Right lobe of liver (tissue), 6 donors: ENCODE measurements at regions not wholly inside any gene's neighbourhood (a gene's known extent, or its start where the extent isn't known, plus 50 kb on each side); places are given as distances from the start of the nearest gene placed in this dataset.

Experiments used
- ATAC-seq, 4 donors: fragments of 200-7000 bp; cut with Tn5 transposase; one replicate each; pipeline ENCODE4 v1.9.1; 2020; ENCODE audit warnings: mild to moderate bottlenecking in 4 of 4, moderate library complexity in 4 of 4
- DNase-seq, 3 donors: peaks; one replicate each; pipeline ENCODE4 v3.0.0-alpha.2; 2020
- H3K27ac ChIP-seq, 3 donors: fragments of 200-600 bp; one replicate each; pipeline ENCODE4 v1.8.0; 2022
- H3K27me3 ChIP-seq, 2 donors: fragments of 200-600 bp; one replicate each; pipeline ENCODE4 v1.8.0; 2022
- H3K36me3 ChIP-seq, 4 donors: fragments of 200-600 bp; sonication (generic) in 1 of 4; one replicate each; pipeline versions ENCODE4 v1.5.1 to v1.8.0; 2017 to 2022; ENCODE audit warnings: control low read depth in 1 of 4
- H3K4me1 ChIP-seq, 4 donors: fragments of 200-600 bp; sonication (generic) in 1 of 4; one replicate each; pipeline versions ENCODE4 v1.5.1 to v1.8.0; 2017 to 2022; ENCODE audit warnings: control low read depth in 1 of 4
- H3K4me3 ChIP-seq, 3 donors: fragments of 200-600 bp; one replicate each; pipeline ENCODE4 v1.8.0; 2022
- H3K9me3 ChIP-seq, 4 donors: fragments of 200-600 bp; sonication (generic) in 1 of 4; one replicate each; pipeline versions ENCODE4 v1.5.1 to v1.8.0; 2017 to 2022; ENCODE audit warnings: control low read depth in 1 of 4
- CTCF ChIP-seq, 4 donors: fragments of 200-600 bp in 3 of 4; fragments of 450-650 bp in 1 of 4; IDR thresholded peaks; one replicate each; pipeline versions ENCODE4 v1.5.1 to v1.8.0; 2016 to 2022; ENCODE audit warnings: antibody characterized with exemption in 4 of 4, mild to moderate bottlenecking in 2 of 4
- POLR2A ChIP-seq: fragments of 450-650 bp; IDR thresholded peaks from one replicate; pipeline ENCODE4 v1.6.1; 2017; ENCODE audit warnings: antibody characterized with exemption, mild to moderate bottlenecking
- WGBS: methylation state at CpG from one replicate; pipeline ENCODE4 v1.1.6; 2018; ENCODE audit warnings: low coverage, low lambda C conversion rate; ENCODE audit not compliant: insufficient coverage; ENCODE audit errors: missing lambda C conversion rate; 5-methylcytosine and 5-hydroxymethylcytosine counted together
- intact Hi-C, 2 donors: fragments of 100-400 bp; cut with DNase I; formaldehyde crosslinking; loops; one replicate each; pipeline versions ENCODE4 v1.11.2 to v1.14.1; 2022
- donor health status: DM: no; HTN: yes; CAD: no.
- donor health status: DM: no; HTN: no; CAD: no.
- donor health status: DM: no; HTN: no; CAD: no.
- donor health status: DM: no; HTN: yes; CAD: no.
- donor health status: DM: no; HTN: yes; CAD: no.

GRCh38 chr3:76815561-76815960 lies 224.3 kb upstream of the ROBO2 start:
- no peak for ATAC-seq
- TF ChIP-seq CTCF (IDR thresholded peaks at IDR 0.05) (no peak), POLR2A (no peak)

DNA sequence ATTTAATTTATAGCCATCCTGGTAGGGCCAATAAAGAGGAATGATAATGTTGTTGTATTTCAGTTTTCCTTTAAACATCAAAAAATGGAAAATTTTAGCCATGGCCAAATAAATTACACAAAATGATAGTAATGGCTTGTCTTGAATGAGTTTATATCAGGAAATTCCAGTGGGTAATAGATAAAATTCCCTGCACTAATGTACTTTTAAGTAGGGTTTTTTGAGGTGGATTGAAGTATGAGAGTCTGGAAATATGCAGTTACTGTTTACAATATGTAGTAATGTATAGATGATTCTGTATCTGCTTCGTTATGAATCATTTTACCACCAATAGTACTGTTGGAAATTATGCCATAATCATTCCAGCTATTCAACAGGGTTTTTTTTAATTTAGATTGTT lies 219.4 kb upstream of the ROBO2 start:
- no peaks in the 10 kb centered on the region for H3K9me3 ChIP-seq
- TF ChIP-seq POLR2A: no peak
- no peak for TF ChIP-seq CTCF (IDR thresholded peaks at IDR 0.05)
- H3K36me3 ChIP-seq: no peaks in the 10 kb centered on the region
- intact Hi-C loops: no loop called here
- 64% methylated on average over 1 of the region's 1 CpG for WGBS
- no peaks in the 10 kb centered on the region for H3K4me1 ChIP-seq
- ATAC-seq (no peak), DNase-seq (no peak)
- H3K27ac ChIP-seq: no peak overlapping the region
- H3K4me3 ChIP-seq: no peak overlapping the region
- H3K27me3 ChIP-seq: no peaks in the 10 kb centered on the region

More at GRCh38 chr3:76815561-76815960, 224.3 kb upstream of the ROBO2 start:
- intact Hi-C loops: no loop called here
- no peaks in the 10 kb centered on the region for H3K36me3 ChIP-seq
- no peak for DNase-seq
- H3K4me3 ChIP-seq: no peak overlapping the region
- 92% methylated on average over 1 of the region's 1 CpG for WGBS
- H3K9me3 ChIP-seq: no peaks in the 10 kb centered on the region
- no peak overlapping the region for H3K27ac ChIP-seq
- H3K27me3 ChIP-seq: no peaks in the 10 kb centered on the region
- no peaks in the 10 kb centered on the region for H3K4me1 ChIP-seq

- WGBS: 71% methylated on average over 6 of the region's 6 CpGs
- Histone ChIP-seq H3K4me3 (no peak overlapping the region), H3K4me1 (no peaks in the 10 kb centered on the region), H3K27me3 (no peaks in the 10 kb centered on the region), H3K27ac (no peak overlapping the region), H3K9me3 (no peaks in the 10 kb centered on the region), H3K36me3 (no peaks in the 10 kb centered on the region)
- intact Hi-C loops: no loop called here
- no peak for DNase-seq
- ATAC-seq: no peak
- TF ChIP-seq POLR2A: no peak
- TF ChIP-seq CTCF (IDR thresholded peaks at IDR 0.05): no peak
Observed at GRCh38 chr3:76824658-76825240, 215.2 kb upstream of the ROBO2 start.

- DNase-seq: no peak
- no peak for ATAC-seq
- 27% methylated on average over 5 of the region's 5 CpGs for WGBS
Observed at GRCh38 chr3:76826861-76827260, 213.0 kb upstream of the ROBO2 start.

More at GRCh38 chr3:76826861-76827260, 213.0 kb upstream of the ROBO2 start:
- no peaks in the 10 kb centered on the region for H3K27me3 ChIP-seq
- no peaks in the 10 kb centered on the region for H3K36me3 ChIP-seq
- intact Hi-C loops: no loop called here
- H3K9me3 ChIP-seq: no peaks in the 10 kb centered on the region
- no peak for TF ChIP-seq CTCF (IDR thresholded peaks at IDR 0.05)
- no peak for TF ChIP-seq POLR2A
- H3K27ac ChIP-seq: no peak overlapping the region
- no peak overlapping the region for H3K4me3 ChIP-seq
- no peaks in the 10 kb centered on the region for H3K4me1 ChIP-seq
